ENCODE measurements at regions not wholly inside any gene's neighbourhood (a gene's known extent, or its start where the extent isn't known, plus 50 kb on each side); places are given as distances from the start of the nearest gene placed in this dataset.

- Histone ChIP-seq H2AFZ (ENCODE audit: insufficient read depth, low read depth, low read length, poor library complexity, severe bottlenecking) (no peak overlapping the region), H3K9me3 (ENCODE audit: control extremely low read depth in 1 of 3, control insufficient read depth in 2 of 3, insufficient read depth in 1 of 3, low read length in 2 of 3) (peaks cover 0 to 3% (median 0%) of the 10 kb centered on the region in 3 donors), H3K9ac (ENCODE audit: low read length) (no peak overlapping the region), H3K27me3 (replicated peaks in 1 of 4; ENCODE audit: control extremely low read depth in 1 of 4, control insufficient read depth in 3 of 4, insufficient read depth in 4 of 4, low read length in 3 of 4) (no peaks in the 10 kb centered on the region), H4K20me1 (ENCODE audit: control insufficient read depth, insufficient read depth, low read length, poor library complexity, severe bottlenecking) (no peaks in the 10 kb centered on the region), H3K4me3 (ENCODE audit: control extremely low read depth in 1 of 5, extremely low read depth in 1 of 5, insufficient read depth in 1 of 5, low read depth in 2 of 5, low read length in 4 of 5) (no peak overlapping the region), H3K27ac (ENCODE audit: low read length in 2 of 2) (no peak overlapping the region), H3K4me2 (replicated peaks; ENCODE audit: low read depth, low read length, poor library complexity, severe bottlenecking) (no peak overlapping the region), H3K4me1 (ENCODE audit: control insufficient read depth in 2 of 2, insufficient read depth in 2 of 2, low read length in 2 of 2) (peaks cover 0 to 5% of the 10 kb centered on the region in 2 donors), H3K79me2 (ENCODE audit: control insufficient read depth, insufficient read depth, low read length) (no peaks in the 10 kb centered on the region), H3K36me3 (replicated peaks in 1 of 2; ENCODE audit: control extremely low read depth in 1 of 2, control insufficient read depth in 1 of 2, extremely low read depth in 1 of 2, insufficient read depth in 2 of 2, low read length in 1 of 2) (no peaks in the 10 kb centered on the region)
- ChIA-PET POLR2A (no interaction called here), CTCF (no interaction called here)
- DNase-seq (no peak), ATAC-seq (ENCODE audit: low read depth) (no peak)
- Mint-ChIP-seq H3K4me3 (no peak overlapping the region), H3K9me3 (ENCODE audit: insufficient read depth) (peaks cover 3% of the 10 kb centered on the region), H3K27me3 (peaks cover 15% of the 10 kb centered on the region), H3K27ac (no peak overlapping the region), H3K4me1 (no peaks in the 10 kb centered on the region)
- WGBS (ENCODE audit: insufficient coverage): 100% methylated on average over 1 of the region's 1 CpG
- intact Hi-C loops (cut with micrococcal nuclease): no loop called here
- TF ChIP-seq, protein P1, sequence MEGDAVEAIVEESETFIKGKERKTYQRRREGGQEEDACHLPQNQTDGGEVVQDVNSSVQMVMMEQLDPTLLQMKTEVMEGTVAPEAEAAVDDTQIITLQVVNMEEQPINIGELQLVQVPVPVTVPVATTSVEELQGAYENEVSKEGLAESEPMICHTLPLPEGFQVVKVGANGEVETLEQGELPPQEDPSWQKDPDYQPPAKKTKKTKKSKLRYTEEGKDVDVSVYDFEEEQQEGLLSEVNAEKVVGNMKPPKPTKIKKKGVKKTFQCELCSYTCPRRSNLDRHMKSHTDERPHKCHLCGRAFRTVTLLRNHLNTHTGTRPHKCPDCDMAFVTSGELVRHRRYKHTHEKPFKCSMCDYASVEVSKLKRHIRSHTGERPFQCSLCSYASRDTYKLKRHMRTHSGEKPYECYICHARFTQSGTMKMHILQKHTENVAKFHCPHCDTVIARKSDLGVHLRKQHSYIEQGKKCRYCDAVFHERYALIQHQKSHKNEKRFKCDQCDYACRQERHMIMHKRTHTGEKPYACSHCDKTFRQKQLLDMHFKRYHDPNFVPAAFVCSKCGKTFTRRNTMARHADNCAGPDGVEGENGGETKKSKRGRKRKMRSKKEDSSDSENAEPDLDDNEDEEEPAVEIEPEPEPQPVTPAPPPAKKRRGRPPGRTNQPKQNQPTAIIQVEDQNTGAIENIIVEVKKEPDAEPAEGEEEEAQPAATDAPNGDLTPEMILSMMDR (IDR thresholded peaks at IDR 0.05): no peak
- no peak for TF ChIP-seq EZH2 (IDR thresholded peaks at IDR 0.05; ENCODE audit: borderline replicate concordance, insufficient read depth, low read depth, low read length, poor library complexity, severe bottlenecking)
Measured at GRCh38 chr1:18049228-18049627, 58.4 kb upstream of the IGSF21 start.

- Mint-ChIP-seq H3K9me3 (ENCODE audit: insufficient read depth) (peaks cover 3% of the 10 kb centered on the region), H3K4me3 (no peak overlapping the region), H3K4me1 (no peaks in the 10 kb centered on the region), H3K27ac (no peak overlapping the region), H3K27me3 (no peaks in the 10 kb centered on the region)
- intact Hi-C loops (cut with micrococcal nuclease): no loop called here
- Histone ChIP-seq H3K79me2 (ENCODE audit: control insufficient read depth, insufficient read depth, low read length) (no peaks in the 10 kb centered on the region), H2AFZ (ENCODE audit: insufficient read depth, low read depth, low read length, poor library complexity, severe bottlenecking) (no peak overlapping the region), H3K4me2 (replicated peaks; ENCODE audit: low read depth, low read length, poor library complexity, severe bottlenecking) (no peak overlapping the region), H3K4me3 (ENCODE audit: control extremely low read depth in 1 of 5, extremely low read depth in 1 of 5, insufficient read depth in 1 of 5, low read depth in 2 of 5, low read length in 4 of 5) (no peak overlapping the region), H3K9me3 (ENCODE audit: control extremely low read depth in 1 of 3, control insufficient read depth in 2 of 3, insufficient read depth in 1 of 3, low read length in 2 of 3) (peaks cover 0 to 3% (median 0%) of the 10 kb centered on the region in 3 donors), H3K27me3 (replicated peaks in 1 of 4; ENCODE audit: control extremely low read depth in 1 of 4, control insufficient read depth in 3 of 4, insufficient read depth in 4 of 4, low read length in 3 of 4) (peaks cover 0 to 3% (median 0%) of the 10 kb centered on the region in 4 experiments), H4K20me1 (ENCODE audit: control insufficient read depth, insufficient read depth, low read length, poor library complexity, severe bottlenecking) (no peaks in the 10 kb centered on the region), H3K27ac (ENCODE audit: low read length in 2 of 2) (no peak overlapping the region), H3K4me1 (ENCODE audit: control insufficient read depth in 2 of 2, insufficient read depth in 2 of 2, low read length in 2 of 2) (no peaks in the 10 kb centered on the region), H3K9ac (ENCODE audit: low read length) (no peak overlapping the region), H3K36me3 (replicated peaks in 1 of 2; ENCODE audit: control extremely low read depth in 1 of 2, control insufficient read depth in 1 of 2, extremely low read depth in 1 of 2, insufficient read depth in 2 of 2, low read length in 1 of 2) (no peaks in the 10 kb centered on the region)
- no peak for DNase-seq
- WGBS (ENCODE audit: insufficient coverage): no CpG with 5 or more reads among the region's 8 CpGs
- CTCF ChIA-PET: no interaction called here
- no peak for ATAC-seq (ENCODE audit: low read depth)
- POLR2A ChIA-PET: no interaction called here
- TF ChIP-seq, protein P1 (IDR thresholded peaks at IDR 0.05): no peak
- no peak for TF ChIP-seq EZH2 (IDR thresholded peaks at IDR 0.05; ENCODE audit: borderline replicate concordance, insufficient read depth, low read depth, low read length, poor library complexity, severe bottlenecking)
Measured at GRCh38 chr1:18052671-18053070, 54.9 kb upstream of the IGSF21 start.
